ENCODE measurements at regions not wholly inside any gene's neighbourhood (a gene's known extent, or its start where the extent isn't known, plus 50 kb on each side); places are given as distances from the start of the nearest gene placed in this dataset.

DNA sequence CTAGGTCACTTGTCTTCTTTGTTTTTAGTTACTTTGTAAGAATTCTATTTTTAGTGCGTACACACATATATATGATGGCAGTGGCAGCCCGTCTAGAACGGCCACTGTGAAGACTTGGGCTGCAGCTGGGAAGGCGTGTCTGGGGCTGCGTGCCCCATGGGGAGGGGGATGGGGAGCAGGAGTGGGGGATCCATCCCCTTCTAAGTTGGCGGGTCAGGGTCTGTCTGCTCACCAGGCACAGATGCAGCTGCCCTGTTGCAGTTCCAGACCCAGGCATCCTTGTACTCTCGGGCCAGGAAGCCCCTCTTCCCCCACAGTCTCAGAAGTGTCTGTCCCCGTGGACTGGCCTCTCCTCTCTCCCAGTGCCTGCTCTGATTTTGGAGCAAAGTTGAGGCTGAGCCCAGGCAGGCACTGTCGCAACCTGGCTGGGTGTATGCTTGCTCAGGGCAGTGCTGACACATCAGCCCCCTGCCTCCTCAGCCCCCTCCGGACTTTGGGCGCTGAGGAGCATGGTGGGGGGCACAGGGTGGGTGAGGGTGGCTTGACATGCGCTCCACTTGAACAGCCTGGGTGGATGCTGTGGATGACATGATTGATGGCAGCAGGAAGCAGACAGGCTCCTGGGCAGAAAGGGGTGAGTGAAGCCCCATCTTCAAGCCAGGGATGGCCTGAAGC, 271.2 kb upstream of the NAV3 start:
- no peak for TF ChIP-seq MYC (IDR thresholded peaks at IDR 0.05; ENCODE audit: borderline replicate concordance, low read length)
- no peak for TF ChIP-seq FOSL2 (IDR thresholded peaks at IDR 0.05)
- TF ChIP-seq FOSL2 (CRISPR knock-in tag; IDR thresholded peaks at IDR 0.05), result no peak
- TF ChIP-seq, protein P1, sequence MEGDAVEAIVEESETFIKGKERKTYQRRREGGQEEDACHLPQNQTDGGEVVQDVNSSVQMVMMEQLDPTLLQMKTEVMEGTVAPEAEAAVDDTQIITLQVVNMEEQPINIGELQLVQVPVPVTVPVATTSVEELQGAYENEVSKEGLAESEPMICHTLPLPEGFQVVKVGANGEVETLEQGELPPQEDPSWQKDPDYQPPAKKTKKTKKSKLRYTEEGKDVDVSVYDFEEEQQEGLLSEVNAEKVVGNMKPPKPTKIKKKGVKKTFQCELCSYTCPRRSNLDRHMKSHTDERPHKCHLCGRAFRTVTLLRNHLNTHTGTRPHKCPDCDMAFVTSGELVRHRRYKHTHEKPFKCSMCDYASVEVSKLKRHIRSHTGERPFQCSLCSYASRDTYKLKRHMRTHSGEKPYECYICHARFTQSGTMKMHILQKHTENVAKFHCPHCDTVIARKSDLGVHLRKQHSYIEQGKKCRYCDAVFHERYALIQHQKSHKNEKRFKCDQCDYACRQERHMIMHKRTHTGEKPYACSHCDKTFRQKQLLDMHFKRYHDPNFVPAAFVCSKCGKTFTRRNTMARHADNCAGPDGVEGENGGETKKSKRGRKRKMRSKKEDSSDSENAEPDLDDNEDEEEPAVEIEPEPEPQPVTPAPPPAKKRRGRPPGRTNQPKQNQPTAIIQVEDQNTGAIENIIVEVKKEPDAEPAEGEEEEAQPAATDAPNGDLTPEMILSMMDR (IDR thresholded peaks at IDR 0.05), result no peak
- no peak for TF ChIP-seq RCOR1 (IDR thresholded peaks at IDR 0.05; ENCODE audit: low read depth, low read length)
- TF ChIP-seq, protein P2, sequence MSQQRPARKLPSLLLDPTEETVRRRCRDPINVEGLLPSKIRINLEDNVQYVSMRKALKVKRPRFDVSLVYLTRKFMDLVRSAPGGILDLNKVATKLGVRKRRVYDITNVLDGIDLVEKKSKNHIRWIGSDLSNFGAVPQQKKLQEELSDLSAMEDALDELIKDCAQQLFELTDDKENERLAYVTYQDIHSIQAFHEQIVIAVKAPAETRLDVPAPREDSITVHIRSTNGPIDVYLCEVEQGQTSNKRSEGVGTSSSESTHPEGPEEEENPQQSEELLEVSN (IDR thresholded peaks at IDR 0.05; ENCODE audit: borderline replicate concordance, low read depth), result no peak
- no peak for TF ChIP-seq EHMT2 (IDR thresholded peaks at IDR 0.05; ENCODE audit: low read depth)
- TF ChIP-seq POLR2A (IDR thresholded peaks at IDR 0.05; ENCODE audit: low read length), result no peak
- TF ChIP-seq ZC3H11A (IDR thresholded peaks at IDR 0.05), result no peak
- no peak for TF ChIP-seq NR3C1 (IDR thresholded peaks at IDR 0.05)
- TF ChIP-seq NPAS2 (CRISPR knock-in tag; IDR thresholded peaks at IDR 0.05; ENCODE audit: borderline replicate concordance), result no peak
- TF ChIP-seq, protein P3, sequence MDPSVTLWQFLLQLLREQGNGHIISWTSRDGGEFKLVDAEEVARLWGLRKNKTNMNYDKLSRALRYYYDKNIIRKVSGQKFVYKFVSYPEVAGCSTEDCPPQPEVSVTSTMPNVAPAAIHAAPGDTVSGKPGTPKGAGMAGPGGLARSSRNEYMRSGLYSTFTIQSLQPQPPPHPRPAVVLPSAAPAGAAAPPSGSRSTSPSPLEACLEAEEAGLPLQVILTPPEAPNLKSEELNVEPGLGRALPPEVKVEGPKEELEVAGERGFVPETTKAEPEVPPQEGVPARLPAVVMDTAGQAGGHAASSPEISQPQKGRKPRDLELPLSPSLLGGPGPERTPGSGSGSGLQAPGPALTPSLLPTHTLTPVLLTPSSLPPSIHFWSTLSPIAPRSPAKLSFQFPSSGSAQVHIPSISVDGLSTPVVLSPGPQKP (IDR thresholded peaks at IDR 0.05; ENCODE audit: low read depth, low read length), result no peak
- no peak for TF ChIP-seq SMC3 (IDR thresholded peaks at IDR 0.05)
- no peak for TF ChIP-seq FOXS1 (CRISPR knock-in tag; IDR thresholded peaks at IDR 0.05)
- TF ChIP-seq CBX8 (IDR thresholded peaks at IDR 0.05), result no peak

All from A549 (cell line).